Bone marrow (tissue), 2 donors: ENCODE measurements at regions not wholly inside any gene's neighbourhood (a gene's known extent, or its start where the extent isn't known, plus 50 kb on each side); places are given as distances from the start of the nearest gene placed in this dataset.
A peak's percentile ranks its signal among the peaks of the same experiment; 100 is the strongest.

ENCODE experiments used
- DNase-seq, 2 donors: peaks; one replicate each; lab custom pipeline; 2025; lab: John Stamatoyannopoulos, UW

- DNase-seq: no peak
Observed at GRCh38 chr16:79543219-79543618, 57.3 kb downstream of the MAF start.

- DNase-seq: no peak
Observed at GRCh38 chr16:79542237-79542774, 58.2 kb downstream of the MAF start.

GRCh38 chr16:79540825-79541595 lies 59.5 kb downstream of the MAF start:
- no peak for DNase-seq

- no peak for DNase-seq
Observed at GRCh38 chr16:79537584-79537983, 63.0 kb downstream of the MAF start.

GRCh38 chr16:79536958-79537357 lies 63.6 kb downstream of the MAF start:
- no peak for DNase-seq

- DNase-seq: no peak
Observed at GRCh38 chr16:79535130-79535529, 65.4 kb downstream of the MAF start.

- no peak for DNase-seq
Observed at GRCh38 chr16:79534143-79534542, 66.4 kb downstream of the MAF start.

- no peak for DNase-seq
Observed at GRCh38 chr16:79533292-79533691, 67.2 kb downstream of the MAF start.

GRCh38 chr16:79532785-79533184 lies 67.8 kb downstream of the MAF start:
- DNase-seq: no peak

- DNase-seq: no peak
Observed at GRCh38 chr16:79532273-79532672, 68.3 kb downstream of the MAF start.

GRCh38 chr16:79528338-79528737 lies 72.2 kb downstream of the MAF start:
- DNase-seq: no peak

GRCh38 chr16:79523971-79524370 lies 76.6 kb downstream of the MAF start:
- no peak for DNase-seq

GRCh38 chr16:79519448-79519847 lies 81.1 kb downstream of the MAF start:
- no peak for DNase-seq

- DNase-seq: no peak
Observed at GRCh38 chr16:79517156-79517555, 83.4 kb downstream of the MAF start.

- DNase-seq: no peak
Observed at GRCh38 chr16:79510879-79511278, 89.7 kb downstream of the MAF start.

- no peak for DNase-seq
Observed at GRCh38 chr16:79509906-79510305, 90.6 kb downstream of the MAF start.

- DNase-seq: peak in 1 of 2 donors; percentile 1
Observed at GRCh38 chr16:79509211-79509631, 91.3 kb downstream of the MAF start.

GRCh38 chr16:79508294-79508693 lies 92.2 kb downstream of the MAF start:
- no peak for DNase-seq

- DNase-seq: no peak
Observed at GRCh38 chr16:79505344-79505743, 95.2 kb downstream of the MAF start.

GRCh38 chr16:79503511-79503910 lies 97.0 kb downstream of the MAF start:
- no peak for DNase-seq

- no peak for DNase-seq
Observed at GRCh38 chr16:79501446-79501845, 99.1 kb downstream of the MAF start.

GRCh38 chr16:79500866-79501265 lies 99.7 kb downstream of the MAF start:
- DNase-seq: no peak

GRCh38 chr16:79500286-79500685 lies 100.3 kb downstream of the MAF start:
- no peak for DNase-seq

- no peak for DNase-seq
Observed at GRCh38 chr16:79498928-79499327, 101.6 kb downstream of the MAF start.
